Panc1 (cell line): ENCODE measurements at regions not wholly inside any gene's neighbourhood (a gene's known extent, or its start where the extent isn't known, plus 50 kb on each side); places are given as distances from the start of the nearest gene placed in this dataset.

Experiments
- CTCF ChIP-seq: fragments of 450-650 bp; IDR thresholded peaks from 2 replicates; pipeline ENCODE4 v1.5.1; 2017; ENCODE audit warnings: mild to moderate bottlenecking
- REST ChIP-seq, 2 experiments: IDR thresholded peaks; 2 replicates each; pipeline ENCODE4 v1.6.1; 2011 to 2012; ENCODE audit warnings: low read depth in 2 of 2, control low read depth in 1 of 2, low read length in 1 of 2, mild to moderate bottlenecking in 1 of 2, moderate library complexity in 1 of 2; ENCODE audit not compliant: insufficient read depth in 1 of 2
- TCF7L2 ChIP-seq: IDR thresholded peaks from 2 replicates; pipeline ENCODE4 v1.6.1; 2011; ENCODE audit warnings: mild to moderate bottlenecking, low read depth, low read length, inconsistent platforms

GRCh38 chr18:78199002-78199401 is 780.6 kb upstream of the SALL3 start:
- TF ChIP-seq CTCF (no peak), REST (IDR thresholded peaks at IDR 0.05; ENCODE audit: insufficient read depth in 1 of 2, low read depth in 2 of 2, low read length in 1 of 2) (no peak), TCF7L2 (no peak)
